CD8-positive, alpha-beta memory T cell (primary cell): ENCODE measurements at regions not wholly inside any gene's neighbourhood (a gene's known extent, or its start where the extent isn't known, plus 50 kb on each side); places are given as distances from the start of the nearest gene placed in this dataset.

Source experiments
- CTCF ChIA-PET: fragments of 350-600 bp; sonication (Branson Sonifier 250); formaldehyde crosslinking; loops from one replicate; lab custom pipeline; 2021; ENCODE audit warnings: antibody characterized with exemption; lab: Charles Lee
- POLR2A ChIA-PET: fragments of 350-600 bp; sonication (Branson Sonifier 250); formaldehyde crosslinking; loops from one replicate; lab custom pipeline; 2021; ENCODE audit warnings: antibody characterized with exemption; lab: Charles Lee
- DNase-seq, 5 donors: peaks; one replicate each; pipeline versions ENCODE4 v3.0.0 to v3.0.0-alpha.2; 2020 to 2022; ENCODE audit warnings: mixed read lengths in 1 of 5
- H3K27ac ChIP-seq: one replicate; pipeline ENCODE4 v1.7.0; 2013; ENCODE audit warnings: low read depth, mild to moderate bottlenecking, low read length, moderate library complexity
- H3K27me3 ChIP-seq: 2 replicates; pipeline ENCODE4 v1.7.0; 2013; ENCODE audit warnings: low read length, mild to moderate bottlenecking; ENCODE audit not compliant: insufficient read depth, poor library complexity, severe bottlenecking
- H3K36me3 ChIP-seq: 2 replicates; pipeline ENCODE4 v1.7.0; 2013; ENCODE audit warnings: mild to moderate bottlenecking, low read length, moderate library complexity; ENCODE audit not compliant: insufficient read depth
- H3K4me1 ChIP-seq: 2 replicates; pipeline ENCODE4 v1.7.0; 2013; ENCODE audit warnings: mild to moderate bottlenecking, low read length, moderate library complexity; ENCODE audit not compliant: insufficient read depth
- H3K4me3 ChIP-seq: 2 replicates; pipeline ENCODE4 v1.7.0; 2013; ENCODE audit warnings: mild to moderate bottlenecking, low read length
- H3K9me3 ChIP-seq: 2 replicates; pipeline ENCODE4 v1.7.0; 2013; ENCODE audit warnings: mild to moderate bottlenecking, low read length
- H3K27ac Mint-ChIP-seq, 8 donors: one replicate each; pipeline ENCODE4 v1.8.0; 2020 to 2021; ENCODE audit warnings: mixed read lengths in 8 of 8, mild to moderate bottlenecking in 6 of 8, inconsistent platforms in 3 of 8, moderate library complexity in 3 of 8
- H3K27me3 Mint-ChIP-seq, 2 donors: one replicate each; pipeline ENCODE4 v1.8.0; 2020 to 2021; ENCODE audit warnings: mixed read lengths in 2 of 2, mild to moderate bottlenecking in 1 of 2, moderate library complexity in 1 of 2
- H3K36me3 Mint-ChIP-seq, 3 donors: one replicate each; pipeline ENCODE4 v1.8.0; 2020 to 2021; ENCODE audit warnings: mixed read lengths in 3 of 3, inconsistent platforms in 1 of 3, mild to moderate bottlenecking in 1 of 3
- H3K4me1 Mint-ChIP-seq, 3 donors: one replicate each; pipeline ENCODE4 v1.8.0; 2020 to 2021; ENCODE audit warnings: mixed read lengths in 3 of 3, inconsistent platforms in 1 of 3, mild to moderate bottlenecking in 1 of 3
- H3K4me3 Mint-ChIP-seq, 7 donors: one replicate each; pipeline ENCODE4 v1.8.0; 2020 to 2021; ENCODE audit warnings: mixed read lengths in 7 of 7, mild to moderate bottlenecking in 6 of 7, moderate library complexity in 4 of 7, inconsistent platforms in 2 of 7
- H3K9me3 Mint-ChIP-seq, 5 donors: one replicate each; pipeline ENCODE4 v1.8.0; 2020 to 2022; ENCODE audit warnings: mixed read lengths in 5 of 5, mild to moderate bottlenecking in 3 of 5, moderate library complexity in 2 of 5, inconsistent platforms in 1 of 5

DNA sequence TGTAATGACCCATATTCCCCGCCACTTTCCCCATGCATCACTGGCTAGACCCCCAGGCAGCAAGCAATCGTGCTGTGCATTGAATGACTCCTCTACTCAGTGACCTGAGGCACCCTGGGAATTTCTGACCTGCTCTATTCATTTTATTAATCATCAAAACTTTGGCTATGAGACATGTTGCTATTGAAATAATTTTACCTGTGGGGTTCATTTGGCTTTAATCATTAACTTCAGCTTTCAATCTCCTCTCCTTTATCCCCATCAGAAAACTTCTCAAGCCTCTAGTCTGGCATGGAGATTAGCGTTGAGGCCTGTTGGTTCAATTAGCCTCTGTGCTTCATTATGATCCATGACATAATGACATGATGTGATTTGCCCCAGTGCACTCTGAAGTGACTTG lies 429.0 kb downstream of the ZNF608 start:
- H3K36me3 ChIP-seq = no peaks in the 10 kb centered on the region
- no peaks in the 10 kb centered on the region for H3K27me3 ChIP-seq
- no peak for DNase-seq
- Mint-ChIP-seq H3K27ac (no peak overlapping the region), H3K4me1 (no peaks in the 10 kb centered on the region), H3K4me3 (no peak overlapping the region), H3K9me3 (peaks cover 0 to 16% (median 2%) of the 10 kb centered on the region in 5 donors), H3K27me3 (no peaks in the 10 kb centered on the region), H3K36me3 (no peaks in the 10 kb centered on the region)
- H3K4me3 ChIP-seq = no peak overlapping the region
- H3K4me1 ChIP-seq = no peaks in the 10 kb centered on the region
- no peak overlapping the region for H3K27ac ChIP-seq
- POLR2A ChIA-PET = no interaction called here
- no peaks in the 10 kb centered on the region for H3K9me3 ChIP-seq
- CTCF ChIA-PET = no interaction called here

DNA sequence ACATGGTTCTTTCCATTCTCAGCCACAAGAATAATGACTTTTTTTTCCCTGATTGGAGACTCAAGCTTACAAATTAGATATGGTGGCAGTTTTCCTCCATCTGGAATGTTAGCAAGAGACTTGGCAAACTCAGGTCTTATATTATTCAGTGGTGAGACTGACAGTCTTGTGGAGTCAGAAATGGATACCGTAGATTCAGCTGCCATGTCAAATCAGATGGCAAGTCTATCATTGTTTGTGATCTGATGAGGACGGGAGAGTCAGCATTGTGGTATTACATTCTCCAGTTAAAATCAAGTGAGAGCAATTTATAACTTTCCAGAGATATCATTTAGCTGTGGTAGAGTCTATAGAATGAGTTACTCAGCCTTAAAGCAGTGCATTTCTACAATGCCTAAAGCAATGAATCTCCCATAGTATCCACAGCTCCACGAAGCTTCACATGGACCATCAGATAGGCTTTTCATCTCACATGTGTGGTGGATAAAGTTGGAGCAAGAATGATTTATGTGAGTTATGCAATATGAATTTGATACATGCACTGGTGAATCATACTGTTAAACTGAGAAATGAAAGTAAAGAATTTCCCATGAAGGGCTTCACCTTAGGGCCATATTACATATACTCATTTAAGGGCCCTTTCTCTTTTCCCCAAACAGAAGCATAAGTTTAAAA lies 430.6 kb downstream of the ZNF608 start:
- no peak overlapping the region for H3K27ac Mint-ChIP-seq
- POLR2A ChIA-PET = no interaction called here

GRCh38 chr5:124310453-124310852 lies 436.0 kb downstream of the ZNF608 start:
- no peak for DNase-seq
- Mint-ChIP-seq H3K27ac (no peak overlapping the region), H3K4me3 (no peak overlapping the region), H3K4me1 (no peaks in the 10 kb centered on the region), H3K36me3 (no peaks in the 10 kb centered on the region), H3K27me3 (no peaks in the 10 kb centered on the region), H3K9me3 (peaks cover 0 to 11% (median 2%) of the 10 kb centered on the region in 5 donors)
- Histone ChIP-seq H3K27me3 (no peaks in the 10 kb centered on the region), H3K27ac (no peak overlapping the region), H3K4me3 (no peak overlapping the region), H3K9me3 (no peaks in the 10 kb centered on the region), H3K36me3 (no peaks in the 10 kb centered on the region), H3K4me1 (no peaks in the 10 kb centered on the region)
- ChIA-PET POLR2A (no interaction called here), CTCF (no interaction called here)

More for the DNA sequence above, 430.6 kb downstream of the ZNF608 start:
- Mint-ChIP-seq H3K9me3 (peaks cover 0 to 11% (median 2%) of the 10 kb centered on the region in 5 donors), H3K4me3 (no peak overlapping the region), H3K4me1 (no peaks in the 10 kb centered on the region), H3K27me3 (no peaks in the 10 kb centered on the region), H3K36me3 (no peaks in the 10 kb centered on the region)
- Histone ChIP-seq H3K4me3 (no peak overlapping the region), H3K36me3 (no peaks in the 10 kb centered on the region), H3K27me3 (no peaks in the 10 kb centered on the region), H3K27ac (no peak overlapping the region), H3K9me3 (no peaks in the 10 kb centered on the region), H3K4me1 (no peaks in the 10 kb centered on the region)
- no peak for DNase-seq
- CTCF ChIA-PET = no interaction called here

DNA sequence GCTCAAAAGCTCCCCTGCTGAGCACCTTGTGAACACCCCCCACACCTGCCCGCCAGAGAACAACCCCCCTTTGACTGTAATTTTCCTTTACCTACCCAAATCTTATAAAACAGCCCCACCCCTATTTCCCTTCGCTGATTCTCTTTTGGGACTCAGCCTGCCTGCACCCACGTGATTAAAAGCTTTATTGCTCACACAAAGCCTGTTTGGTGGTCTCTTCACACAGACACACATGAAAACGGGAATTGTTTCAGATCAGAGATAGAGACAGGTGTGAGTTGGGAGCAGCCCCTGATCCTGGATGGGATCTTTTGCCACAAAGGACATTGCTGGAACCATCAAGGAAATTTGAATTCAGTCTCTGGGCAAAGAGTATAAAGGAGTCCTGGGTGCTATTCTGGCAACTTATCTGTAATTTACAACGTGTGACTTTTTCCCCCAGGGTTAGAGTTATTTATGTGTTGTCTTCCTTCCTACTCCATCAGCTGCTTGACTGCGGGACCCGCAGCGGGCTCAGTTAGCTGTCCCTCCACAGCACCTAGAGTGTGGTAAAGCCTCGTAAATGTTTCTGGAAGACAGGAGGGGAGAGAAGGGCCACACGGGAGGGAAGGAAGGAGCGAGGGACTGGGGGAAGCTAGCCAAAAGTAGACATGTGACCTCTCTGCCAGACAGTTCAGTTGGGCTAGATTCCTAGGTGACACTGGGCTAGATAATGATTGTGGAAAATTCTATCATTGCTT lies 437.0 kb downstream of the ZNF608 start:
- no peaks in the 10 kb centered on the region for H3K4me1 ChIP-seq
- H3K4me1 Mint-ChIP-seq = no peaks in the 10 kb centered on the region
- H3K36me3 ChIP-seq = no peaks in the 10 kb centered on the region

DNA sequence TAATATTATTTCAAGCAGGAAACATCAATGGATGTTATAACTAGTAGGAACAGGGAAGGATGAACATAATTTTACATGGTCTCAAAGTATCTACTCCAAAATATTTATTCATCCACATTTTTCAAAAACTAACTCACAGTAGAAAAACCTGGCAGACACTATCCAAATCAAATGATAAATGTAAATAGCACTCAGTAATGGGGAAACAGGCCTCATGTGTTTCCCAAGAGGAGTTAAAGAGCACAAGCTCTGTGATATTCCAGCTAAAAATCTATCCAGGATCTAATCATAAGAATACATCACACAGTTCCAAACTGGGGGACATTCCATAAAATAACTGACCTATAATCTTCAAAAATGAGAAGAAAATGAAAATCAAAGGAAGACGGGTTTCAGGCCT lies 443.1 kb downstream of the ZNF608 start:
- H3K4me1 ChIP-seq = no peaks in the 10 kb centered on the region
- no peaks in the 10 kb centered on the region for H3K9me3 ChIP-seq
- Mint-ChIP-seq H3K36me3 (no peaks in the 10 kb centered on the region), H3K4me1 (no peaks in the 10 kb centered on the region), H3K4me3 (no peak overlapping the region), H3K9me3 (peaks cover 0 to 4% (median 1%) of the 10 kb centered on the region in 5 donors), H3K27ac (no peak overlapping the region), H3K27me3 (no peaks in the 10 kb centered on the region)
- H3K36me3 ChIP-seq = no peaks in the 10 kb centered on the region
- CTCF ChIA-PET = no interaction called here
- H3K4me3 ChIP-seq = no peak overlapping the region
- H3K27me3 ChIP-seq = no peaks in the 10 kb centered on the region
- POLR2A ChIA-PET = no interaction called here
- DNase-seq = no peak
- H3K27ac ChIP-seq = no peak overlapping the region

More for the DNA sequence above, 437.0 kb downstream of the ZNF608 start:
- no peak for DNase-seq
- no peak overlapping the region for H3K27ac Mint-ChIP-seq
- H3K27me3 ChIP-seq = no peaks in the 10 kb centered on the region
- no peaks in the 10 kb centered on the region for H3K9me3 ChIP-seq
- POLR2A ChIA-PET = no interaction called here
- no peaks in the 10 kb centered on the region for H3K27me3 Mint-ChIP-seq
- no peak overlapping the region for H3K4me3 Mint-ChIP-seq
- H3K27ac ChIP-seq = no peak overlapping the region
- CTCF ChIA-PET = no interaction called here
- H3K36me3 Mint-ChIP-seq = no peaks in the 10 kb centered on the region
- H3K9me3 Mint-ChIP-seq = peaks cover 0 to 5% (median 1%) of the 10 kb centered on the region in 5 donors
- H3K4me3 ChIP-seq = no peak overlapping the region

DNA sequence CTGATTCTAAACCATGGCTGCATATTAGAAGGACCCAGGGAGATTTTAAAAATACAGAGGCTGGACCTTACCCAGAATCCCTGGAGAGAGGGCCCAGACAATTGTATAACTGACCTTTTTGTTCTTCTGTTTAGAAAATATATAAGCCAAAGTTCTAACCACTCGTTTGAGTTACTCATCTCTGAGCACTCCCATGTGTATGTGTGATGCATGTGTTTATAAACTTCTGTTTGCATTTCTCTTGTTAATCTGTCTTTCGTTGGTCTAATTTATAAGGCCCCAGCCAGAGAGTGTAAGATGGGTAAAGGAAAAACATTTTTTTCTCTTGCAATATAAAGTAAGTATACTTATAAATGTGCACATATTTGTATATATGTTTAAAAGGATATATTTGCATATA lies 443.9 kb downstream of the ZNF608 start:
- Histone ChIP-seq H3K4me3 (no peak overlapping the region), H3K27me3 (no peaks in the 10 kb centered on the region), H3K36me3 (no peaks in the 10 kb centered on the region), H3K4me1 (no peaks in the 10 kb centered on the region), H3K27ac (no peak overlapping the region), H3K9me3 (no peaks in the 10 kb centered on the region)
- no peaks in the 10 kb centered on the region for H3K27me3 Mint-ChIP-seq
- no peak overlapping the region for H3K4me3 Mint-ChIP-seq
- H3K36me3 Mint-ChIP-seq = no peaks in the 10 kb centered on the region
- H3K4me1 Mint-ChIP-seq = no peaks in the 10 kb centered on the region
- H3K9me3 Mint-ChIP-seq = peaks cover 0 to 4% (median 3%) of the 10 kb centered on the region in 5 donors
- H3K27ac Mint-ChIP-seq = no peak overlapping the region
- CTCF ChIA-PET = no interaction called here
- POLR2A ChIA-PET = no interaction called here
- no peak for DNase-seq

GRCh38 chr5:124301850-124302249 lies 444.6 kb downstream of the ZNF608 start:
- Mint-ChIP-seq H3K4me3 (no peak overlapping the region), H3K27me3 (no peaks in the 10 kb centered on the region), H3K4me1 (no peaks in the 10 kb centered on the region), H3K9me3 (peaks cover 0 to 5% (median 3%) of the 10 kb centered on the region in 5 donors), H3K36me3 (no peaks in the 10 kb centered on the region), H3K27ac (no peak overlapping the region)
- Histone ChIP-seq H3K4me1 (no peaks in the 10 kb centered on the region), H3K27me3 (no peaks in the 10 kb centered on the region), H3K36me3 (no peaks in the 10 kb centered on the region), H3K4me3 (no peak overlapping the region), H3K27ac (no peak overlapping the region), H3K9me3 (no peaks in the 10 kb centered on the region)
- DNase-seq = no peak
- ChIA-PET CTCF (no interaction called here), POLR2A (no interaction called here)

DNA sequence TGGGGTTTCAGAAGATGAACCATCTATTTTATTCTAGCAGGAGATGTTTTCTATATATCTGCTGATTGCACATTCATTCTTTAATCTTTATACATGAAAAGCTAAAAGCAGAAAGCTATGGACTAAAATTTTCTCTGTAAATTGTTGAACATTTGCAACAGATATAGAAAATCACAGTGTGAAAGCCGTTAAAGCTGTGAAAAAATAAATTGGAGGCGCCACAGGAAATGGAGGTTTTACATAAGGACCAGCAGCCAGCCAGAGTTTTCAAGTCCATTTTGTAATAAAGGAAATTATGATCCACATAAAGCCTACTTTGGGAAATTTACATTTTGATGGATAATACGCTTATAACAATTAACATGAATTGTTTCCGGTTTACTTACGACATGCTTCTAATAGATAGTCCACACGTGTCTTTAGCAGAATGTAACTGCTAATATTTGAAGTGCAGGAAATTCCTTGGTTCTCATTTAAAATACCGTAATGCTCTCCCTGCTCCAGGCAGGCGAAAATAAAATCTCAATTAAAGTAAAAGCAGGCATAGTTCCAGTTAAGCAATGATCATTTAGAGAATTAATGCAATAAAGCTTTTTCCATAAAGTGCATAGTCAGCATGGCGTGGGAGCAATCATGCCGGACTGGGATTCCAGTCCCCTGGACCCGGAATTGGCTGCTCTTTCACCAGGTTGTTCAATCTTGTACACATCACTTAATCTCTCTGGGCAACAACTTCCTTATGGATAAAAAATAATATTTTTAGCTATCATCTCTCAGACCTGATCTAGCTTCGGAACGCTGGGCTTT lies 445.4 kb downstream of the ZNF608 start:
- H3K27ac Mint-ChIP-seq = no peak overlapping the region
- peaks cover 0 to 7% (median 4%) of the 10 kb centered on the region in 5 donors for H3K9me3 Mint-ChIP-seq
- H3K27ac ChIP-seq = no peak overlapping the region
- no peak for DNase-seq
- H3K4me1 Mint-ChIP-seq = no peaks in the 10 kb centered on the region
- H3K27me3 ChIP-seq = no peaks in the 10 kb centered on the region
- H3K9me3 ChIP-seq = no peaks in the 10 kb centered on the region
- H3K4me3 ChIP-seq = no peak overlapping the region
- no peaks in the 10 kb centered on the region for H3K36me3 Mint-ChIP-seq
- no peaks in the 10 kb centered on the region for H3K4me1 ChIP-seq
- no peak overlapping the region for H3K4me3 Mint-ChIP-seq
- H3K36me3 ChIP-seq = no peaks in the 10 kb centered on the region
- no peaks in the 10 kb centered on the region for H3K27me3 Mint-ChIP-seq
- CTCF ChIA-PET = no interaction called here
- POLR2A ChIA-PET = no interaction called here
